ENCODE measurements at regions not wholly inside any gene's neighbourhood (a gene's known extent, or its start where the extent isn't known, plus 50 kb on each side); places are given as distances from the start of the nearest gene placed in this dataset.

DNA sequence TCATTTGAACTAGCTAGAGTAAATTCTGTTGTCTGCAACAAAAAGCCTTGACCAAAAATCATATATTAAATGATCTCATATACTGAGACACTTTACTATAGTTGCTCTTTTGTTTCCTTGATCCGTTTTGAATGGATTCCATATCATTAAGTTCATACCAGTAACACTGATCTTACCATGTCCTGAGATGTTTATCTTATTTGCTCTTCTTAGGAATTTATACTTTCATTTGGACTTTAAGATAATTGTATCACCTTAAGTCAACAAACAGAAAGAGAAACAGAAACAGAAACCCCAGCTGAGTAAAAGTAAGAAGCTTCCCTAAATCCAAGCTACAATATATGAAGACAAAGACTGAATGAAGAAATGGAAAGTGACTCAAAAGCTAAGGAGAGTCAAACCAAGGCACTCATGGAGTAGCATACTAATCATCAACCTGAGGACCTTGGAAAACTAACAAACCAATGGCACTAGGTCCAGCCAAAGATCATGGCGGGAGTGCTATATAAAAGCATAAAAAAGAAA lies 106.5 kb upstream of the COX10 start:
- DNase-seq (ENCODE audit: low read depth) = no peak
- no peak for TF ChIP-seq CTCF (IDR thresholded peaks at IDR 0.05; ENCODE audit: low read depth, low read length, missing control alignments)
- no peak overlapping the region for H3K4me3 ChIP-seq (ENCODE audit: low read depth, low read length)

GRCh38 chr17:13967416-13967815 lies 101.9 kb upstream of the COX10 start:
- TF ChIP-seq CTCF (IDR thresholded peaks at IDR 0.05; ENCODE audit: low read depth, low read length, missing control alignments) = no peak
- no peak for DNase-seq (ENCODE audit: low read depth)
- no peak overlapping the region for H3K4me3 ChIP-seq (ENCODE audit: low read depth, low read length)

DNA sequence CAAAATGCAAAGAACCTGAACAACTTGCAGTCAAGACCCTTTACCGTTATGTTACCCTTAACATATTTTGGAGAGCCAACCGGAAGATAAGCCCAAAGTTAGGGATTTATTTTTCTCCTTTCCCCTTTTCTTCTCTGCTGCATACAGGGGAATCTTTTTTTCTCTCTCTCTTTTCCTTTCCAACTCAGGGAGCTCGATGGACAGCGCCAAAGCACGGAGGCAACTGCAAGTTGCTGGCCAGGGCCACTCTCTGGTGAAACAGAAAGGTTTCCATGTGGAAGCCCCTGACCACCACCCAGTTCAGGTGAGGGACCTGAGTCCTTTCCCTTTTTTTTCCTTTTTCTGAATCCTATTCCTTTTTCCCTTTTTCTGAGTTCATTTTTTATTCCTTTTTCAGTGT lies 98.8 kb upstream of the COX10 start:
- no peak for TF ChIP-seq CTCF (IDR thresholded peaks at IDR 0.05; ENCODE audit: low read depth, low read length, missing control alignments)
- DNase-seq (ENCODE audit: low read depth) = no peak
- H3K4me3 ChIP-seq (ENCODE audit: low read depth, low read length) = no peak overlapping the region

DNA sequence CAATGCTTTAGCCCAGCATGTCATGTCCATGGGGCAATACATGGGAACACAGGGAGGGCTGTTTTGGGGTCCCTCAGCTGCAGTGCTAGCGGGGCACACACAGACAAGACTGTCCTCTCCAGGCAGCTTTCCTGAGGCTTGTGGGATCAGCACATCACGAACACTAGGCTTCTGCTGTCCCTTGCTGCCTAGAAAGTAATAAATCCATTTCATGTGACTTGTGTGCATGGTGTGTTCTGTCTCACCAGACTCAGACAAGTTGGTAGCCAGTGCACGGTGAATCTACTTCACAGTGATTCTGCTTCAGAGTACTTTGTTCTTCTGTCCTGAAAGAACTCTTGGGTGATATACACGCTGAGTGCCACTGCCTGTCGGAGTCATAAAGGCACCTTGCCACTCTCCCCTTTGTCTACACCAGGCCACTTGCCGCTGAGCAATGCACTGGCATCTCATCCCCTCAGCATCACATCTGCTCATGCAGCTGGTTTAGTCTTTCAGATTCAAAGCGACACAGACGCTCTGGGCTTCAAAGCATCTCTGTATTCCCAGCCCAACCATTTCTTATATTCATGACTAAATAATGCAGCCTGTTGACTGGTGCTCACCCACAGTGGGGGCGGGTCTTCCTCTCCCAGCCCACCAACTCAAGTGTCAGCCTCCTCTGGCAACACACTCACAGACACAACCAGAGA lies 95.2 kb upstream of the COX10 start:
- no peak overlapping the region for H3K4me3 ChIP-seq (ENCODE audit: low read depth, low read length)
- TF ChIP-seq CTCF (IDR thresholded peaks at IDR 0.05; ENCODE audit: low read depth, low read length, missing control alignments) = no peak
- DNase-seq (ENCODE audit: low read depth) = no peak

GRCh38 chr17:13977837-13978236 lies 91.5 kb upstream of the COX10 start:
- no peak for TF ChIP-seq CTCF (IDR thresholded peaks at IDR 0.05; ENCODE audit: low read depth, low read length, missing control alignments)
- H3K4me3 ChIP-seq (ENCODE audit: low read depth, low read length) = no peak overlapping the region
- no peak for DNase-seq (ENCODE audit: low read depth)

- DNase-seq (ENCODE audit: low read depth) = no peak
- TF ChIP-seq CTCF (IDR thresholded peaks at IDR 0.05; ENCODE audit: low read depth, low read length, missing control alignments) = no peak
- H3K4me3 ChIP-seq (ENCODE audit: low read depth, low read length) = no peak overlapping the region
These were observed 90.8 kb upstream of the COX10 start for GRCh38 chr17:13978478-13978877.

- no peak overlapping the region for H3K4me3 ChIP-seq (ENCODE audit: low read depth, low read length)
- TF ChIP-seq CTCF (IDR thresholded peaks at IDR 0.05; ENCODE audit: low read depth, low read length, missing control alignments) = no peak
- no peak for DNase-seq (ENCODE audit: low read depth)
These were observed 87.4 kb upstream of the COX10 start for GRCh38 chr17:13981881-13982280.
